GM23338 (cell line): ENCODE measurements at regions not wholly inside any gene's neighbourhood (a gene's known extent, or its start where the extent isn't known, plus 50 kb on each side); places are given as distances from the start of the nearest gene placed in this dataset.

Experiments used
- CREB1 ChIP-seq: fragments of 250-450 bp; sonication (Bioruptor Pico); IDR thresholded peaks from 2 replicates; pipeline ENCODE4 v1.5.0; 2020; ENCODE audit warnings: low read depth, mild to moderate bottlenecking, moderate library complexity
- CTCF ChIP-seq, 2 experiments: fragments of 200-600 bp in 1 of 2; sonication (generic) in 1 of 2; conservative IDR thresholded peaks; 2 replicates each; pipeline versions ENCODE4 v1.5.1 to v1.6.1; 2016 to 2017; ENCODE audit warnings: antibody characterized with exemption in 2 of 2, low read depth in 2 of 2, mild to moderate bottlenecking in 2 of 2, moderate library complexity in 1 of 2
- EZH2 ChIP-seq: fragments of 200-600 bp; sonication (generic); IDR thresholded peaks from one replicate; pipeline ENCODE4 v1.8.0; 2017; ENCODE audit warnings: antibody characterized with exemption, mild to moderate bottlenecking, low read depth; ENCODE audit not compliant: unreplicated experiment
- JUNB ChIP-seq: IDR thresholded peaks from one replicate; pipeline ENCODE4 v1.6.1; 2016; ENCODE audit warnings: antibody characterized with exemption; ENCODE audit not compliant: unreplicated experiment
- POLR2AphosphoS5 ChIP-seq: IDR thresholded peaks from 2 replicates; pipeline ENCODE4 v1.6.1; 2016; ENCODE audit warnings: antibody characterized with exemption, low read depth
- ZNF331 ChIP-seq: fragments of 250-450 bp; sonication (Bioruptor Pico); IDR thresholded peaks from 2 replicates; pipeline ENCODE4 v1.5.0; 2020; ENCODE audit warnings: low read depth, mild to moderate bottlenecking, moderate library complexity

- no peak for TF ChIP-seq POLR2AphosphoS5
- TF ChIP-seq CTCF (conservative IDR thresholded peaks at IDR 0.05; ENCODE audit: low read depth in 2 of 2): no peak
- no peak for TF ChIP-seq CREB1
- no peak for TF ChIP-seq ZNF331 (CRISPR knock-in tag)
- TF ChIP-seq JUNB: no peak
- no peak for TF ChIP-seq EZH2
Observed at GRCh38 chr5:124102486-124102885, 590.5 kb downstream of the CSNK1G3 start.
